ENCODE measurements at regions not wholly inside any gene's neighbourhood (a gene's known extent, or its start where the extent isn't known, plus 50 kb on each side); places are given as distances from the start of the nearest gene placed in this dataset.

DNA sequence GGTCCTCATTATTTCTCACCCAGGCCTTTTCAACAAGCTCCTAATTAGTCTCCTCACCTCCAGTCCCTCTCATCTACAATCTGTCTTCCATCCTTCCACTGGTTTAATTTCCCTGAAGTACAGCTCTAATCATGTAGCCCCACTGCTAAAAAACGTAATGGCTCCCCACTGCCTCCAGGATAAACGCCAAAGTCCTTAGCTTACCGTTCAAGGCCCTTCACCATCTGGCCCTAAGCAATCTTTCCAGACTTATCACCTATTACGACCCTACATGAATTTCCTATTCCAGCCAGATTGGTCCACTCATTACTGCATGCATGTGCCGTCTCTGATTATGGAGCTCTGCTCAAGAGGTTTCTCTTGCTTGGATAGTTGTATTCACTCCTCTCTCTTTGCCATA lies 83.1 kb upstream of the DAB1 start:
- TF ChIP-seq, protein P1, sequence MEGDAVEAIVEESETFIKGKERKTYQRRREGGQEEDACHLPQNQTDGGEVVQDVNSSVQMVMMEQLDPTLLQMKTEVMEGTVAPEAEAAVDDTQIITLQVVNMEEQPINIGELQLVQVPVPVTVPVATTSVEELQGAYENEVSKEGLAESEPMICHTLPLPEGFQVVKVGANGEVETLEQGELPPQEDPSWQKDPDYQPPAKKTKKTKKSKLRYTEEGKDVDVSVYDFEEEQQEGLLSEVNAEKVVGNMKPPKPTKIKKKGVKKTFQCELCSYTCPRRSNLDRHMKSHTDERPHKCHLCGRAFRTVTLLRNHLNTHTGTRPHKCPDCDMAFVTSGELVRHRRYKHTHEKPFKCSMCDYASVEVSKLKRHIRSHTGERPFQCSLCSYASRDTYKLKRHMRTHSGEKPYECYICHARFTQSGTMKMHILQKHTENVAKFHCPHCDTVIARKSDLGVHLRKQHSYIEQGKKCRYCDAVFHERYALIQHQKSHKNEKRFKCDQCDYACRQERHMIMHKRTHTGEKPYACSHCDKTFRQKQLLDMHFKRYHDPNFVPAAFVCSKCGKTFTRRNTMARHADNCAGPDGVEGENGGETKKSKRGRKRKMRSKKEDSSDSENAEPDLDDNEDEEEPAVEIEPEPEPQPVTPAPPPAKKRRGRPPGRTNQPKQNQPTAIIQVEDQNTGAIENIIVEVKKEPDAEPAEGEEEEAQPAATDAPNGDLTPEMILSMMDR (IDR thresholded peaks at IDR 0.05), result no peak
- Mint-ChIP-seq H3K9me3 (no peaks in the 10 kb centered on the region), H3K27me3 (no peaks in the 10 kb centered on the region), H3K4me3 (no peak overlapping the region), H3K36me3 (ENCODE audit: low read depth) (no peaks in the 10 kb centered on the region), H3K27ac (no peak overlapping the region), H3K4me1 (no peaks in the 10 kb centered on the region)
- DNase-seq, result no peak
- ChIA-PET POLR2A (no interaction called here), CTCF (no interaction called here)
- ATAC-seq (ENCODE audit: low read depth), result no peak
- intact Hi-C loops (cut with micrococcal nuclease), result no loop called here

DNA sequence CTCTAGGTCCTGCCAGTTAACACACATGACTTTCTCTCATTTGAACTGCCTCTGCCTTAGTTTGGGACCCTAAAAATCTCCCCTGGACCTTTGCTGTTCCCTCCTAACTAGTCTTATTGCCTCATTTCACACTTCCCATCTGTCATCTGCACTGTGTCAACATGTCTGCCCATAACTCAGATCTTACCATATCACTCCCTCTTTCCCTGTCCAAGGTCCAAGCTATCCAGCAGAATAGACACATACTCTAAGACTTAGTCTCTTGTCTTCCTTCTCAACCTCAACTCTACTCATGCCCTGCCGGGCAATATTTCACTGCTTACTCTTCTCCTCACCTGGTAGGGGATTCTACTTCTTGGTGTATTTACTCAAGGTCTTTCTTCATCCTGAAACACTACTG lies 79.5 kb upstream of the DAB1 start:
- DNase-seq (no peak), ATAC-seq (ENCODE audit: low read depth) (no peak)
- ChIA-PET POLR2A (no interaction called here), CTCF (no interaction called here)
- H3K4me3 Mint-ChIP-seq, result no peak overlapping the region
- H3K4me1 Mint-ChIP-seq, result no peaks in the 10 kb centered on the region
- H3K9me3 Mint-ChIP-seq, result no peaks in the 10 kb centered on the region
- intact Hi-C loops (cut with micrococcal nuclease), result no loop called here
- H3K36me3 Mint-ChIP-seq (ENCODE audit: low read depth), result no peaks in the 10 kb centered on the region
- TF ChIP-seq, protein P1 (IDR thresholded peaks at IDR 0.05), result no peak
- no peaks in the 10 kb centered on the region for H3K27me3 Mint-ChIP-seq
- H3K27ac Mint-ChIP-seq, result no peak overlapping the region

DNA sequence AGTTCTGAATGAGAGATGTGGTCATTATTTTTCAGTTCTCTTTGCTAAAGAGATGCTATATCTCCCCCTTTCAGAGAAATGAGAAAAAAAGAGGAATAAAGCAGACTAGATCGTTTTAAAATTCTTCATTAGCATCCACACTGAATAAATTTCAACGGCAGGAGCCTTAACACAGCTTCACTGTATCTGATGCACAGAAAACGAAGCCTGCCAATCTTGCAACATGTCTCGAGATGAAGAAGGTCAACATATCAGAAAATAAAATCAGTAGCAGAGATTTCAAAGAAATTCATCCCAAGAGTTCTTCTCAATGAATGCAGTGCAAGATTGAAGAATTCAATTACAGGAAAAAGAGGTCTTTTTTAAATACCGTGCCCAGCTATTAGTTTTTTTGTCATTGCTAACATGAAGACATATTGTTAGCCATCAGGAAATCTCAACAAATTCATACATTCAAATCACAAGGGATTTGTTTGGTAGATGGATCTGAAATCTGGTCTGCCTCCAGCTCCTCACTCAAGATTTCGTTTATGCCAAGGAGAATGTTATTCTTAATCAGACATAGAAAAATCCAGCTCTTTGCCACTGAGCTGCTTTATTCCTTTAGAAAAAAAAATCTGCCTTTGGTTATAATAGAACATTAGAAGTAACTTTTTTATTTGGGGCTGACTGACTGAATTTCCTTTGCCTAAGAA lies 76.4 kb upstream of the DAB1 start:
- ChIA-PET POLR2A (no interaction called here), CTCF (no interaction called here)
- Mint-ChIP-seq H3K27ac (no peak overlapping the region), H3K9me3 (no peaks in the 10 kb centered on the region), H3K4me1 (no peaks in the 10 kb centered on the region), H3K36me3 (ENCODE audit: low read depth) (no peaks in the 10 kb centered on the region), H3K4me3 (no peak overlapping the region), H3K27me3 (no peaks in the 10 kb centered on the region)
- ATAC-seq (ENCODE audit: low read depth), result no peak
- TF ChIP-seq, protein P1 (IDR thresholded peaks at IDR 0.05), result no peak
- intact Hi-C loops (cut with micrococcal nuclease), result no loop called here
- no peak for DNase-seq

DNA sequence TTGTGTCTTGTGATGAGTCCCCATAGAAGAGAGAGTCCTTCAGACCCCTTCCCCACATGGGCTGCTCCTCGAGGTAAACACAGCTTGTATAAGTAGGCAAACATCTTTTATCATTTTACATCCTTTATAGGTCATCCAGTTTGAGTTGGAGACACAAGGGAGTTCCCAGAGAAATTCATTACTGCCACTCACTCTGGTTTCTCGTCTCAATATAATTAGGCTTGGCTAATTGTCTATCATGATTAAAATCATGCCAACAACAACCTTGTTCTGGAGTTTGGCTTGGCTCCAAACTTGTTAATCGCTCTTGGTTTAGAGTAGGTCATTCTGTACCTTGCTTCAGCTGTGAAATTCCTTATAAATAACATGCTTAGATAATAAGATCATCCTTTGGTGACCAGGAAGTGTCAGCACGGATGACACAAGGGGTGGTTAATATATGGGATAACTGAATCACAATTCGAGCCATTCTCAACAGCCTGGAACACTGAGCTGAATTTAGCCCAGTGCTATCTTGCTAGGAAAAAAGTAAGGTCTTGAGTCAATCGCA lies 70.7 kb upstream of the DAB1 start:
- POLR2A ChIA-PET, result no interaction called here
- CTCF ChIA-PET, result no interaction called here

DNA sequence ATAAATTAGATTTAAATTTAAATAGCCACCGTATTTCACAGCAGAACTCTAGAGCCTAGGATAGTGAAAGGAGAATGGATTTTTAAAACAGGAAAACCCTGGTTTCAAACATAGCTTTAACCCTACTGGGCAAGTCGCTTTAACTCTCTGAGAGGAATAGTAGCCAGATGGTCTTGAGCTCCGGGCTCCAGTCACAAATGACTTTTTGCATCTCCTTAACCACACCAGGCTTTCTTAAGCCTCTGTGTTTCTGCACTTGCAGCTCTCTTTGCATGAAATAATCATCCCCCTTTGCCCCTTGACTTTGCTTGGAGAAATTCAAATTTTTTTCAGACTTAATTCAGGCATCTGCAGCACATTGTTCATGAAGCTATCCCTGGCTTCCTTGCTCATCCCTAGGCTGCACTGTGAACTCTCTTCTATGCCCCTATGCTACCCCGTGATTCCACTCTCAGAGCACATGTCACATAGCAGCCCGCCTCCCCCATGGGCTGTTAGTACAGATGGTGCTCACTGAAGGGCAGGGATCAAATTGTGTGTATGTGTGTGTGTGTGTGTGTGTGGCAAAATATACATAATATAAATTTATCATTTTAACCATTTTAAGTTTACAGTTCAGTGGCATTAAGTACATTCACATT lies 68.8 kb upstream of the DAB1 start:
- H3K27me3 Mint-ChIP-seq, result no peaks in the 10 kb centered on the region
- CTCF ChIA-PET, result no interaction called here

More for the DNA sequence above, 70.7 kb upstream of the DAB1 start:
- H3K9me3 Mint-ChIP-seq, result peaks cover 6% of the 10 kb centered on the region
- H3K27me3 Mint-ChIP-seq, result no peaks in the 10 kb centered on the region
- no peaks in the 10 kb centered on the region for H3K36me3 Mint-ChIP-seq (ENCODE audit: low read depth)
- H3K4me3 Mint-ChIP-seq, result no peak overlapping the region
- no peaks in the 10 kb centered on the region for H3K4me1 Mint-ChIP-seq
- no peak overlapping the region for H3K27ac Mint-ChIP-seq
- TF ChIP-seq, protein P1 (IDR thresholded peaks at IDR 0.05), result no peak
- DNase-seq (no peak), ATAC-seq (ENCODE audit: low read depth) (no peak)
- intact Hi-C loops (cut with micrococcal nuclease), result no loop called here

More for the DNA sequence above, 68.8 kb upstream of the DAB1 start:
- Mint-ChIP-seq H3K9me3 (peaks cover 6% of the 10 kb centered on the region), H3K4me3 (no peak overlapping the region), H3K27ac (no peak overlapping the region), H3K4me1 (no peaks in the 10 kb centered on the region), H3K36me3 (ENCODE audit: low read depth) (no peaks in the 10 kb centered on the region)
- POLR2A ChIA-PET, result no interaction called here
- DNase-seq (no peak), ATAC-seq (ENCODE audit: low read depth) (no peak)
- intact Hi-C loops (cut with micrococcal nuclease), result no loop called here
- TF ChIP-seq, protein P1 (IDR thresholded peaks at IDR 0.05), result no peak
